ENCODE measurements at regions not wholly inside any gene's neighbourhood (a gene's known extent, or its start where the extent isn't known, plus 50 kb on each side); places are given as distances from the start of the nearest gene placed in this dataset.

- Histone ChIP-seq H3K36me3 (no peaks in the 10 kb centered on the region), H3K27me3 (no peaks in the 10 kb centered on the region), H3K4me3 (no peak overlapping the region), H3K27ac (no peak overlapping the region), H3K9me3 (peaks cover 0 to 7% of the 10 kb centered on the region in 2 donors), H3K4me1 (no peaks in the 10 kb centered on the region)
- DNase-seq (ENCODE audit: low spot score): no peak
- TF ChIP-seq CTCF (IDR thresholded peaks at IDR 0.05): no peak
Observed at GRCh38 chr5:39750661-39751060, 325.9 kb upstream of the DAB2 start.

GRCh38 chr5:39742916-39743315 is 318.1 kb upstream of the DAB2 start:
- no peaks in the 10 kb centered on the region for H3K36me3 ChIP-seq
- DNase-seq (ENCODE audit: low spot score): no peak
- H3K4me1 ChIP-seq: no peaks in the 10 kb centered on the region
- TF ChIP-seq CTCF (IDR thresholded peaks at IDR 0.05): no peak
- H3K27me3 ChIP-seq: no peaks in the 10 kb centered on the region
- no peak overlapping the region for H3K27ac ChIP-seq
- H3K9me3 ChIP-seq: no peaks in the 10 kb centered on the region
- H3K4me3 ChIP-seq: no peak overlapping the region

GRCh38 chr5:39740404-39740803 is 315.6 kb upstream of the DAB2 start:
- no peaks in the 10 kb centered on the region for H3K4me1 ChIP-seq
- no peak overlapping the region for H3K27ac ChIP-seq
- TF ChIP-seq CTCF (IDR thresholded peaks at IDR 0.05): no peak
- no peaks in the 10 kb centered on the region for H3K9me3 ChIP-seq
- no peaks in the 10 kb centered on the region for H3K36me3 ChIP-seq
- no peak overlapping the region for H3K4me3 ChIP-seq
- H3K27me3 ChIP-seq: no peaks in the 10 kb centered on the region
- DNase-seq (ENCODE audit: low spot score): no peak

GRCh38 chr5:39732166-39732565 is 307.4 kb upstream of the DAB2 start:
- TF ChIP-seq CTCF (IDR thresholded peaks at IDR 0.05): no peak
- no peaks in the 10 kb centered on the region for H3K4me1 ChIP-seq
- H3K9me3 ChIP-seq: no peaks in the 10 kb centered on the region

GRCh38 chr5:39730699-39731098 is 305.9 kb upstream of the DAB2 start:
- no peaks in the 10 kb centered on the region for H3K27me3 ChIP-seq
- TF ChIP-seq CTCF (IDR thresholded peaks at IDR 0.05): no peak
- H3K27ac ChIP-seq: no peak overlapping the region
- no peak overlapping the region for H3K4me3 ChIP-seq
- no peak for DNase-seq (ENCODE audit: low spot score)
- H3K36me3 ChIP-seq: no peaks in the 10 kb centered on the region
- no peaks in the 10 kb centered on the region for H3K4me1 ChIP-seq
- no peaks in the 10 kb centered on the region for H3K9me3 ChIP-seq

More at GRCh38 chr5:39732166-39732565, 307.4 kb upstream of the DAB2 start:
- Histone ChIP-seq H3K27me3 (no peaks in the 10 kb centered on the region), H3K4me3 (no peak overlapping the region), H3K27ac (no peak overlapping the region), H3K36me3 (no peaks in the 10 kb centered on the region)
- no peak for DNase-seq (ENCODE audit: low spot score)

DNA sequence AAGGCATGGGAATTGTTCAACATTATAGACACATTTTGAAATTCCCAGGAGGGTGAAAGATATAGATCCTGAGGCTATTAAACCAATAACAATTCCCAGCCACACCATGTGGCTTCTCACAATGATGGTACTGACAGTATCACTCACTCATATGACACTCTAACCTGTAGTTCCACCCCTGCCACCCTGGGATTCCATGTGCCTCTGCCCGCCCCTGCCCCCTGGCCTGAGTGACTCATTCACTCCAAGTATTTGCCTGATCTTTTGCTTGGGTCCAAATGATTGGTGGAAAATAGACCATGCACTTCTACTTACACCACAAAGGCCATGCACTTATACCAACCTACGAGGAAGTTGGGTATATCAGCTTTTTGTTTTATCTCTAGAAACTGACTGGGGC is 305.2 kb upstream of the DAB2 start:
- Histone ChIP-seq H3K4me1 (no peaks in the 10 kb centered on the region), H3K36me3 (no peaks in the 10 kb centered on the region), H3K27ac (no peak overlapping the region), H3K4me3 (no peak overlapping the region), H3K27me3 (no peaks in the 10 kb centered on the region), H3K9me3 (no peaks in the 10 kb centered on the region)
- no peak for TF ChIP-seq CTCF (IDR thresholded peaks at IDR 0.05)
- DNase-seq (ENCODE audit: low spot score): no peak

All from right atrium auricular region (tissue), 2 donors.